ENCODE measurements at regions not wholly inside any gene's neighbourhood (a gene's known extent, or its start where the extent isn't known, plus 50 kb on each side); places are given as distances from the start of the nearest gene placed in this dataset.

DNA sequence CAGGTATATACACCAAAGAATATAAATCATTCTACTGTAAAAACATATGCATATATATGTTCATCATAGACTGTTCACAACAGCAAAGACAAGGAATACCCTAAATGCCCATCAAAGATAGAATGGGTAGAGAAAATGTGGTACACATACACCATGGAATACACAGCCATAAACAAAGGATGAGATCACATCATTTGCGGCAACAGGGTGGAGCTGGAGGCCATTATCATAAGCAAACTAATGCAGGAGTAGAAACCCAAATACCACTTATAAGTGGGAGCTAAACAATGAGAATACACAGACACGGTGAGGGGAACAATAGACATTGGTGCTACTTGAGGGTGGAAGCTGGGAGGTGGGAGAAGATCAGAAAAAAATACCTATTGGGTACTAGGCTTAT is 117.6 kb downstream of the COX7C start:
- Histone ChIP-seq H3K9me3 (ENCODE audit: low read depth) (peaks cover 4% of the 10 kb centered on the region), H3K4me1 (ENCODE audit: low read depth) (no peaks in the 10 kb centered on the region), H3K27me3 (no peaks in the 10 kb centered on the region), H3K36me3 (no peaks in the 10 kb centered on the region), H3K27ac (no peak overlapping the region), H3K4me3 (no peak overlapping the region)
- TF ChIP-seq, protein P1, sequence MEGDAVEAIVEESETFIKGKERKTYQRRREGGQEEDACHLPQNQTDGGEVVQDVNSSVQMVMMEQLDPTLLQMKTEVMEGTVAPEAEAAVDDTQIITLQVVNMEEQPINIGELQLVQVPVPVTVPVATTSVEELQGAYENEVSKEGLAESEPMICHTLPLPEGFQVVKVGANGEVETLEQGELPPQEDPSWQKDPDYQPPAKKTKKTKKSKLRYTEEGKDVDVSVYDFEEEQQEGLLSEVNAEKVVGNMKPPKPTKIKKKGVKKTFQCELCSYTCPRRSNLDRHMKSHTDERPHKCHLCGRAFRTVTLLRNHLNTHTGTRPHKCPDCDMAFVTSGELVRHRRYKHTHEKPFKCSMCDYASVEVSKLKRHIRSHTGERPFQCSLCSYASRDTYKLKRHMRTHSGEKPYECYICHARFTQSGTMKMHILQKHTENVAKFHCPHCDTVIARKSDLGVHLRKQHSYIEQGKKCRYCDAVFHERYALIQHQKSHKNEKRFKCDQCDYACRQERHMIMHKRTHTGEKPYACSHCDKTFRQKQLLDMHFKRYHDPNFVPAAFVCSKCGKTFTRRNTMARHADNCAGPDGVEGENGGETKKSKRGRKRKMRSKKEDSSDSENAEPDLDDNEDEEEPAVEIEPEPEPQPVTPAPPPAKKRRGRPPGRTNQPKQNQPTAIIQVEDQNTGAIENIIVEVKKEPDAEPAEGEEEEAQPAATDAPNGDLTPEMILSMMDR (IDR thresholded peaks at IDR 0.05; ENCODE audit: low read depth, low read length) = no peak
- no peak for DNase-seq (ENCODE audit: low read depth in 1 of 2, low spot score in 1 of 2)

DNA sequence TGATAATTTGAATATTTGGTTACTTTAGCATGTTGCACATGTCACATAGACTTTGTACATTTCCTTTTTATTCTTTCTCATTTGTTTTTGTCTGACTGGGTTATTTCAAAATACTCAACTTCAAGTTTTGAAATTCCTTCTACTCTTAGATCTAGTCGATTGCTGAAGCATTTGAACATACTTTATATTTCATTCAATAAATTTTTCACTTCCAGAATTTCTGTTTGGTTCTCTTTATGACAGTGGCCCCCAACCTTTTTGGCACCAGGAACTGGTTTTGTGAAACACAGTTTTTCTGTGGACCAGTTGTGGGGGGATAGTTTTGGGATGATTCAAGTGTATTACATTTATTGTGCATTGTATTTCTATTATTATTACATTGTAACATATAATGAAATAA is 119.8 kb downstream of the COX7C start:
- Histone ChIP-seq H3K9me3 (ENCODE audit: low read depth) (peaks cover 4% of the 10 kb centered on the region), H3K27ac (no peak overlapping the region), H3K4me3 (no peak overlapping the region), H3K36me3 (no peaks in the 10 kb centered on the region), H3K4me1 (ENCODE audit: low read depth) (no peaks in the 10 kb centered on the region), H3K27me3 (no peaks in the 10 kb centered on the region)
- DNase-seq (ENCODE audit: low read depth in 1 of 2, low spot score in 1 of 2) = no peak
- TF ChIP-seq, protein P1 (IDR thresholded peaks at IDR 0.05; ENCODE audit: low read depth, low read length) = no peak

DNA sequence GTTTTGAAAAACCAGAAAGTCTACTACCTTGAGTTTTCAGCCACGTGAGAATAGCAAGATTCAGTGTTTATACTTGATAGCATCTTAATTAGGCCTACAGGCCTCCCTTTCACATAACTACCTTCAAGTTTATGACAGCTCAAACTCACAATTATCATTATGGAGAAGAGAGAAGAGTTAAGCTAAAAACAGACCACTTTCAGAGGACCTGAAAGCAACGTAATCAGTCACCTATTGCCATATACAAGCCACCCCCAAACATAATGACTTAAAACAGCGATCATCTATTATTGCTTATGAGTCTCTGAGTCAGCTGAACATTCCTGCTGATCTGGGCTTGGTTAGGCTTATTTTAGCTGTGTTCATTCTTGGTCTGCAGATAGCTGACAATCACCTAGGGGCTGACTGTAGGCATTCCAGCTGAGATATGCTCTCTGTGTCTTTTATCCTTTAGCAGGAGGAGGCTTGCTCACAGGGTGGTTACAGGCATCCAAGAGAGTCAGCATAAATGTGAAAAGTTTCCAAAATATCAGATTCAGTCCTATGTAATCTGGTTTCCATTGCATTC is 130.9 kb downstream of the COX7C start:
- Histone ChIP-seq H3K4me3 (no peak overlapping the region), H3K9me3 (ENCODE audit: low read depth) (no peaks in the 10 kb centered on the region), H3K4me1 (ENCODE audit: low read depth) (no peaks in the 10 kb centered on the region), H3K27me3 (no peaks in the 10 kb centered on the region), H3K27ac (no peak overlapping the region), H3K36me3 (no peaks in the 10 kb centered on the region)
- no peak for DNase-seq (ENCODE audit: low read depth in 1 of 2, low spot score in 1 of 2)
- TF ChIP-seq, protein P1 (IDR thresholded peaks at IDR 0.05; ENCODE audit: low read depth, low read length) = no peak

DNA sequence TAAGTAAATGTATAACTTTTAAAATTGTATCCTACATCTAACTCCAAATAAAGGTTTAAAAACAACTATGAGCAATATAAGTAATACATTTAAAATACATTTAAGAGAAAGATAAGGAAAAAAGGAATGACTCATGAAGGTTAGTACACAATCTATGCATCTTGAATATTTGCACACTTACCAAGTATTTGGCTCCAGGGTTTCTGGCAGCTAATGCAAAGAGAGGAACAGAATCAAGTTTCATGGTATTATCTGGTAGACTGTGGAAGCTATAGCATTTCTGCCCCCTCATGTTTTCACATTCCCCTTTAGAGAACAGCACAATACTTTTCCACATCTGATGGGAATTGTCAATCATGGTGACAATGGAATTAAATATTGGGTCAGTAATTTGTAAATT is 132.1 kb downstream of the COX7C start:
- Histone ChIP-seq H3K27me3 (no peaks in the 10 kb centered on the region), H3K36me3 (no peaks in the 10 kb centered on the region), H3K4me1 (ENCODE audit: low read depth) (no peaks in the 10 kb centered on the region), H3K27ac (no peak overlapping the region), H3K4me3 (no peak overlapping the region), H3K9me3 (ENCODE audit: low read depth) (no peaks in the 10 kb centered on the region)
- TF ChIP-seq, protein P1 (IDR thresholded peaks at IDR 0.05; ENCODE audit: low read depth, low read length) = no peak
- DNase-seq (ENCODE audit: low read depth in 1 of 2, low spot score in 1 of 2) = no peak

DNA sequence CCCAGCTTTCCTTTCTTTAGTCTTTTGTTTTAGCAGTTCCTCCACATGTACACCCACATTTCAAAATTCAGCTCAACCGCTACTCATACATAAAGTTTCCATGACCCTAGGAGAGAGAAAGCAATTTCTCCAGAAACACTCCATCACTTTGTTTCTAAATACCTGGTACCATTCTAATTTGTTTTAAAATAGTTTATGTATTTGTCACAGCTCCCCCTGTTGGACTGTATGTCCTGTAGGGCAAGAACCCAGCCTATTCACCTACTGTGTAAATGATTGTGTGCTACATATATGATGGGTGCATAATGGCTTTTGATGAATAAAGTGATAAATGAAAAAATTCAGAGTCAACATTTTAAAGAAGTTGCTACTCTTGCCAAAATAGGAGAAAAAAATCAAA is 139.1 kb downstream of the COX7C start:
- Histone ChIP-seq H3K27me3 (no peaks in the 10 kb centered on the region), H3K4me1 (ENCODE audit: low read depth) (peaks cover 22% of the 10 kb centered on the region), H3K27ac (no peak overlapping the region), H3K9me3 (ENCODE audit: low read depth) (no peaks in the 10 kb centered on the region), H3K36me3 (no peaks in the 10 kb centered on the region), H3K4me3 (no peak overlapping the region)
- DNase-seq (ENCODE audit: low read depth in 1 of 2, low spot score in 1 of 2) = no peak
- TF ChIP-seq, protein P1 (IDR thresholded peaks at IDR 0.05; ENCODE audit: low read depth, low read length) = no peak

DNA sequence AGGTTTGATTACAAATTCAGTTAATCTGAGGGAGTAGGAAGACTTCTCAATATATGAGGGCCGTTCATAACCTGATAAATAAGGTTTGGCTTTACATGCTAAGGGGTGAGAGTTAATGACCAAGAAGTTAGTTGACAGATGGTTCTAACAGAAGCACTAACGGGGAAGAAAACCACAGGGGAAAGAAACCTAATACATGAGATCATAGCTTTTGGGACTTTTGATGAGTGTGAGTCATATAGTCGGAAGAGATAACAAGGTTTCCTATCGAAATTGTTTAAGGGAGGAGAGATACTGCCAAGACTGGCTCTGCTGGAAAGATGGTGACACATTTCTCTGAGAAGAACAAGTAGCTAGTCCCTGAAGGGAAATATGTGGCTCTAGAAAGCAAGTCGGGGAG is 140.1 kb downstream of the COX7C start:
- H3K9me3 ChIP-seq (ENCODE audit: low read depth) = no peaks in the 10 kb centered on the region
- no peak overlapping the region for H3K27ac ChIP-seq
- H3K4me1 ChIP-seq (ENCODE audit: low read depth) = peaks cover 22% of the 10 kb centered on the region
- H3K4me3 ChIP-seq = no peak overlapping the region
- TF ChIP-seq, protein P1 (IDR thresholded peaks at IDR 0.05; ENCODE audit: low read depth, low read length) = no peak
- DNase-seq (ENCODE audit: low read depth in 1 of 2, low spot score in 1 of 2) = peak in 1 of 2 donors; percentile 35
- no peaks in the 10 kb centered on the region for H3K27me3 ChIP-seq
- H3K36me3 ChIP-seq = no peaks in the 10 kb centered on the region

Measured in cardiac muscle cell (in vitro differentiated cells and primary cell).